ENCODE measurements at regions not wholly inside any gene's neighbourhood (a gene's known extent, or its start where the extent isn't known, plus 50 kb on each side); places are given as distances from the start of the nearest gene placed in this dataset.

DNA sequence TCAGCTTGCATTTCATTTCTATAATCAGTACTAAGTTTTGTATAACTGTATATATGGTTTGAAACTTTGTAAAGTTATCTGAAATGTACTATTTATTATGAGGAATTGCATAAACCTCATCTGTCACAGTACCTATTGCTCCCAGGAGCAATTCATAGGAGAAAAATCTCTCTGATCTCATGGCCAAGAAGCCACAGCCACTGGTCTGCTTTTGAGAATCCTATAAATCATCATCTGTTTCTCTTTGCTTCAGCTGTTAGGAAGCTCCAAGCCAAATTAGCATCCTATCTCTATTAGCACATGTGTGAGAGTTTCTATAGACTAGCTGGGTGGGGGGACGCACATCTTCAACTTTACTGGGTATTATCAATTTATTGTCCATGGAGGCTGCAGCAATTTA is 210.3 kb downstream of the CYP26B1 start:
- no peak for TF ChIP-seq CTCF (IDR thresholded peaks at IDR 0.05; ENCODE audit: unreplicated experiment)
- Mint-ChIP-seq H3K27ac (no peak overlapping the region), H3K36me3 (no peaks in the 10 kb centered on the region), H3K4me1 (peaks cover 25% of the 10 kb centered on the region), H3K27me3 (ENCODE audit: low read depth) (no peaks in the 10 kb centered on the region), H3K4me3 (no peak overlapping the region), H3K9me3 (no peaks in the 10 kb centered on the region)
- DNase-seq (ENCODE audit: low spot score in 2 of 2, unreplicated experiment in 2 of 2) = no peak

DNA sequence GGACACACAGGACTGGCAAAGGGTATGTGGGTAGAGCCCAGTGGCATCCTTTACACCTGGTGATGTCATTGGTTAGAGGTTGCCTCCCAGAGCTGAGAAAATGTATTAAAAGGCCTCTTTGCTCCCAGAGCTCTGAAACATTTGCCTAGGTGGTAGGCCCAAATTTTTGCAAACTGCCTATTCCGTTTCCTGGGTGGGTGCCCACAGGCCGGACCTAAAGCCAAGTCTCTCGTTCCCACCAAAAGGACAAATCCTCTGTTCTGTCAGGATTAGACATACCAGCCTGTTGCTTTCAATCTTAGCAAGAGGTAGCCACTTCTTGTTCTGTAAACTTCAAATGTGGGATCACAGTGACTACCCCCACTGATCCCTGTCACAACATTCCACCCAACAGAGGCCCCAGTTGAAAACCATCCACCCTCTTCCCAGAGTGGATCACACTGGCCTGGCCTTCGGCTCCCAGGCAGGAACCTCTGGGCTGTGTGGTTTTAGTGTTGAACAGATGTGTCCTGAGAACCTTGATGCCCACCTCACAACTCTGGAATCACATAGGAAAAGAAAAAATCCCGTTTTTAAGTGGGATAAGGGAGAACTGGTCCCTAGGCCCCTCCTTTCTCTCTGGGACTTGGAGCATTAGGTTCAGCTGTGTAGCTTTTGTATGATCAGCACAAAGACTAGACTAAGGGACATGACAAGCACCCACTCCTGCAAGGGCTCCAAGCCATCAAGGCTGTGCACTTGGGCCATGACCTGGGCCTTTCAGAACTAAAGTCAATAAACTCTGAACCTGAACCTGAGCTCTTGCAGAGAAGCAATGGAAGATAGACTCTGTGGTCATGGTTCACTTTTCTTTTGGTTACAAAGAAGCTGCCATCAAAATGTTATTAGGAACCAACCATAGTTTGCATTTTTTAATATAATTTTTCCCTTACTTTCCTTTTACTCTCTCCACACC is 211.3 kb downstream of the CYP26B1 start:
- Mint-ChIP-seq H3K4me1 (peaks cover 32% of the 10 kb centered on the region), H3K36me3 (no peaks in the 10 kb centered on the region), H3K27ac (no peak overlapping the region), H3K4me3 (no peak overlapping the region), H3K9me3 (no peaks in the 10 kb centered on the region), H3K27me3 (ENCODE audit: low read depth) (no peaks in the 10 kb centered on the region)
- DNase-seq (ENCODE audit: low spot score in 2 of 2, unreplicated experiment in 2 of 2) = no peak
- TF ChIP-seq CTCF (IDR thresholded peaks at IDR 0.05; ENCODE audit: unreplicated experiment) = no peak

- Mint-ChIP-seq H3K9me3 (no peaks in the 10 kb centered on the region), H3K27ac (no peak overlapping the region), H3K4me3 (no peak overlapping the region), H3K36me3 (no peaks in the 10 kb centered on the region), H3K27me3 (ENCODE audit: low read depth) (no peaks in the 10 kb centered on the region), H3K4me1 (peaks cover 35% of the 10 kb centered on the region)
- TF ChIP-seq CTCF (IDR thresholded peaks at IDR 0.05; ENCODE audit: unreplicated experiment) = no peak
- DNase-seq (ENCODE audit: low spot score in 2 of 2, unreplicated experiment in 2 of 2) = peak in 1 of 2 experiments; percentile 34
These were observed 212.3 kb downstream of the CYP26B1 start for GRCh38 chr2:71935262-71935848.

DNA sequence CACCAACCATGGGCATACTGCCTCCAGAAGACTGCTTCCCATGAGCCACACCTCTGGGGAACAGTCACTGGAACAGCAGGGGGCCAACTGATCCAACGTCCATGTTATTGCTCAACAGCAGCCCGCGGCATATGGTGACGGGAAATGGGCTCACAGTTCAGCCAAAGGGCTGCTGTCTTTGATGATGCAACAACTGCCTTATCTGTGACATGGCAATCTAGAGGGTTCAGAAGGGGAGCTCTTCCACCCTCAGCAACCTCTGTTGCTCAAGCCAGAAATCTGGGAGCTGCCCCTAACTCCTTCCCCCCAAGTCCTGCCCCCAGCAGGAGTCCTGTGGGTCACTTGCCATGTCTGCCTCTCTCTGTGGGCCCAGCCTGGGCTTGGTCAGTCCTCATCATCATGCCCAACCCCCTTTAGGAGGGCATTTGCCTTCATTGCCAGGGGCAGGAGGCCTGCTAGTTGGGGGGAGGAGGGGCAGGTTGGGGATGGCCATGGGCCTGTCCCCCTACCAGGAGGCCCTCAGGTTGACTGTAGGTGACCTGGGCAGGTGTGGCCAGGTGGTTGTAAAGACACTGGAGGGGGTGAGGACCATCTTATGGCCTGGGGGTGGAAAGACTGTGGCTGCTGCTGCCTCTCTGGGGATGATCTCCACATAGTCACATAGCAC is 212.9 kb downstream of the CYP26B1 start:
- no peaks in the 10 kb centered on the region for H3K9me3 Mint-ChIP-seq
- no peak for DNase-seq (ENCODE audit: low spot score in 2 of 2, unreplicated experiment in 2 of 2)
- no peak for TF ChIP-seq CTCF (IDR thresholded peaks at IDR 0.05; ENCODE audit: unreplicated experiment)
- peaks cover 40% of the 10 kb centered on the region for H3K4me1 Mint-ChIP-seq
- H3K36me3 Mint-ChIP-seq = no peaks in the 10 kb centered on the region
- no peak overlapping the region for H3K27ac Mint-ChIP-seq
- H3K4me3 Mint-ChIP-seq = no peak overlapping the region
- H3K27me3 Mint-ChIP-seq (ENCODE audit: low read depth) = no peaks in the 10 kb centered on the region

GRCh38 chr2:71934320-71934593 is 213.4 kb downstream of the CYP26B1 start:
- no peak for TF ChIP-seq CTCF (IDR thresholded peaks at IDR 0.05; ENCODE audit: unreplicated experiment)
- Mint-ChIP-seq H3K4me3 (no peak overlapping the region), H3K27me3 (ENCODE audit: low read depth) (no peaks in the 10 kb centered on the region), H3K36me3 (no peaks in the 10 kb centered on the region), H3K4me1 (peaks cover 40% of the 10 kb centered on the region), H3K9me3 (no peaks in the 10 kb centered on the region), H3K27ac (no peak overlapping the region)
- DNase-seq (ENCODE audit: low spot score in 2 of 2, unreplicated experiment in 2 of 2) = no peak

All from mesothelial cell of epicardium (in vitro differentiated cells).